Lung (tissue), 11 donors: ENCODE measurements at regions not wholly inside any gene's neighbourhood (a gene's known extent, or its start where the extent isn't known, plus 50 kb on each side); places are given as distances from the start of the nearest gene placed in this dataset.

Experiments
- ATAC-seq: fragments of 200-7000 bp; cut with Tn5 transposase; one replicate; pipeline ENCODE4 v1.9.1; 2020; ENCODE audit warnings: moderate number of reproducible peaks; ENCODE audit not compliant: insufficient read depth, low FRiP score
- DNase-seq, 3 donors: peaks; one replicate each; pipeline ENCODE4 v3.0.0-alpha.2; 2013 to 2017
- H3K27ac ChIP-seq, 2 donors: one replicate each; pipeline ENCODE4 v1.5.1; 2013; ENCODE audit warnings: mild to moderate bottlenecking in 2 of 2, moderate library complexity in 2 of 2, control low read depth in 1 of 2, inconsistent platforms in 1 of 2, low read depth in 1 of 2, low read length in 1 of 2
- H3K27me3 ChIP-seq, 3 donors: one replicate each; pipeline ENCODE4 v1.5.1; 2013; ENCODE audit warnings: low read length in 2 of 3; ENCODE audit not compliant: control insufficient read depth in 3 of 3, insufficient read depth in 3 of 3
- H3K36me3 ChIP-seq, 4 donors: one replicate each; pipeline ENCODE4 v1.5.1; 2013; ENCODE audit warnings: low read length in 4 of 4, mild to moderate bottlenecking in 1 of 4, moderate library complexity in 1 of 4; ENCODE audit not compliant: control insufficient read depth in 4 of 4, insufficient read depth in 4 of 4
- H3K4me1 ChIP-seq, 5 donors: one replicate each; pipeline ENCODE4 v1.5.1; 2013; ENCODE audit warnings: low read length in 5 of 5, mild to moderate bottlenecking in 2 of 5, moderate library complexity in 1 of 5; ENCODE audit not compliant: control insufficient read depth in 5 of 5, insufficient read depth in 5 of 5
- H3K4me3 ChIP-seq: one replicate; pipeline ENCODE4 v1.5.1; 2013; ENCODE audit warnings: mild to moderate bottlenecking, control low read depth, moderate library complexity
- H3K9ac ChIP-seq, 2 donors: one replicate each; pipeline ENCODE4 v1.5.1; 2013; ENCODE audit warnings: low read length in 2 of 2, control low read depth in 1 of 2; ENCODE audit not compliant: insufficient read depth in 1 of 2
- H3K9me3 ChIP-seq, 4 donors: one replicate each; pipeline ENCODE4 v1.5.1; 2013; ENCODE audit warnings: low read length in 3 of 4, mild to moderate bottlenecking in 1 of 4, moderate library complexity in 1 of 4; ENCODE audit not compliant: control insufficient read depth in 4 of 4, insufficient read depth in 3 of 4
- CTCF ChIP-seq: IDR thresholded peaks from 2 replicates; pipeline ENCODE4 v1.5.1; 2012; ENCODE audit warnings: mild to moderate bottlenecking; ENCODE audit errors: control extremely low read depth, extremely low read depth
- WGBS, 2 donors: extraction: QIAGEN DNeasy Blood & Tissue Kit; methylation state at CpG; one replicate each; pipeline ENCODE4 v1.1.7; 2013; 5-methylcytosine and 5-hydroxymethylcytosine counted together
- donor health status: control.
- donor health status: control.
- donor health status: Bipolar disorder and iron deficiency.
- donor health status: healthy.
- donor health status: DM: yes; HTN: yes; CAD: no.

- 56 to 86% methylated on average over 3 of the region's 3 CpGs for WGBS, 2 donors
- no peak for DNase-seq
- H3K4me1 ChIP-seq = no peaks in the 10 kb centered on the region
- H3K36me3 ChIP-seq = no peaks in the 10 kb centered on the region
- no peak overlapping the region for H3K9ac ChIP-seq
- H3K27ac ChIP-seq = no peak overlapping the region
- no peak for TF ChIP-seq CTCF
- no peaks in the 10 kb centered on the region for H3K9me3 ChIP-seq
- H3K4me3 ChIP-seq = no peak overlapping the region
- no peaks in the 10 kb centered on the region for H3K27me3 ChIP-seq
- no peak for ATAC-seq
These were observed 753.6 kb downstream of the SLC16A7 start for GRCh38 chr12:60349232-60349978.

DNA sequence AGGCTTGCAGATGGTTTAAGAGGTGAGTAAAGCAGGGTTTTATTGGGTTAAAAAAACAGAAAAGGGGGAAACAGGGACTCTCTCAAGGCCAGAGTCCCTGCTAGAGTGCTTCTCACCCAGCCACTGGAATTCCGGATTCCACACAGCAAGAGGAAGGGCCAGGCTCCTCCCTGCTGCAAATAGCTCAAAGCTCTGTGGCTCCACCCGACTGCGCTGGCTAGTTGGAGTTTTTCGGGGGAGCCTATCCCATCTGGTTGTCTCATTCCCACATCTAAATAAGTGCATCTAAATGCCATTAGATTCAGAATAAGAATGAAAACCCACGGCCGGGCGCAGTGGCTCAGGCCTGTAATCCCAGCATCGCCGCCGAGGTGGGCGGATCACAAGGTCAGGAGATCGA, 791.5 kb downstream of the SLC16A7 start:
- Histone ChIP-seq H3K9me3 (peaks cover 0 to 5% (median 0%) of the 10 kb centered on the region in 4 donors), H3K36me3 (no peaks in the 10 kb centered on the region), H3K9ac (no peak overlapping the region), H3K4me1 (no peaks in the 10 kb centered on the region), H3K4me3 (no peak overlapping the region), H3K27ac (no peak overlapping the region), H3K27me3 (no peaks in the 10 kb centered on the region)
- WGBS, 2 donors = 96% methylated on average over 12 of the region's 12 CpGs
- no peak for TF ChIP-seq CTCF
- DNase-seq = no peak
- no peak for ATAC-seq

GRCh38 chr12:60391051-60391450, 795.2 kb downstream of the SLC16A7 start:
- no peak overlapping the region for H3K4me3 ChIP-seq
- H3K9me3 ChIP-seq = peaks cover 0 to 12% (median 0%) of the 10 kb centered on the region in 4 donors
- no peak overlapping the region for H3K27ac ChIP-seq
- no peak overlapping the region for H3K9ac ChIP-seq
- no peaks in the 10 kb centered on the region for H3K27me3 ChIP-seq
- H3K4me1 ChIP-seq = no peaks in the 10 kb centered on the region
- TF ChIP-seq CTCF = no peak
- WGBS, 2 donors = 27 to 56% methylated on average over 3 of the region's 3 CpGs
- DNase-seq (no peak), ATAC-seq (no peak)
- H3K36me3 ChIP-seq = no peaks in the 10 kb centered on the region

- Histone ChIP-seq H3K9me3 (peaks cover 0 to 12% (median 0%) of the 10 kb centered on the region in 4 donors), H3K27ac (no peak overlapping the region), H3K4me1 (no peaks in the 10 kb centered on the region), H3K27me3 (no peaks in the 10 kb centered on the region), H3K36me3 (no peaks in the 10 kb centered on the region), H3K4me3 (no peak overlapping the region), H3K9ac (no peak overlapping the region)
- ATAC-seq (no peak), DNase-seq (no peak)
- no peak for TF ChIP-seq CTCF
These were observed 796.0 kb downstream of the SLC16A7 start for GRCh38 chr12:60391791-60392190.
